ENCODE measurements at regions not wholly inside any gene's neighbourhood (a gene's known extent, or its start where the extent isn't known, plus 50 kb on each side); places are given as distances from the start of the nearest gene placed in this dataset.
"Not testable (repeated sequence)": the region's sequence is repeated elsewhere in the genome, so short reads cannot be mapped to it uniquely, and the experiment has no call there.

- Histone ChIP-seq H3K4me3 (no peak overlapping the region), H3K27me3 (no peaks in the 10 kb centered on the region), H3K4me1 (peaks cover 20 to 27% (median 23%) of the 10 kb centered on the region in 3 donors), H3K36me3 (no peaks in the 10 kb centered on the region), H3K27ac (peak overlapping the region in 1 of 4 donors; percentile 57), H3K9me3 (no peaks in the 10 kb centered on the region)
- ATAC-seq (peak in 3 of 4 donors; percentile 39 to 57 (median 54)), FAIRE-seq (no peak), DNase-seq (peak in 1 of 6 donors; percentile 11)
- intact Hi-C loops (cut with DNase I) = no loop called here
- WGBS, 2 donors = 61 to 64% methylated on average over 3 of the region's 3 CpGs
- no peak for TF ChIP-seq CTCF (IDR thresholded peaks at IDR 0.05)
These were observed 637.1 kb downstream of the UTRN start for GRCh38 chr6:144922120-144922722.

- WGBS, 2 donors = 62 to 71% methylated on average over 2 to 4 of the region's 5 CpGs
- FAIRE-seq; intact Hi-C loops (cut with DNase I): not testable (repeated sequence)
These were observed 637.8 kb downstream of the UTRN start for GRCh38 chr6:144922771-144923490.

GRCh38 chr6:144923491-144923787, 638.3 kb downstream of the UTRN start:
- not testable (repeated sequence) for FAIRE-seq, ATAC-seq
- 92 to 96% methylated on average over 4 of the region's 5 CpGs for WGBS, 2 donors

More at GRCh38 chr6:144922771-144923490, 637.8 kb downstream of the UTRN start:
- not testable (repeated sequence) for H3K27ac ChIP-seq, H3K36me3 ChIP-seq, H3K4me3 ChIP-seq, DNase-seq, H3K9me3 ChIP-seq, ATAC-seq, H3K27me3 ChIP-seq
- peaks cover 20 to 27% (median 23%) of the 10 kb centered on the region in 3 donors for H3K4me1 ChIP-seq

GRCh38 chr6:144928847-144929246, 643.7 kb downstream of the UTRN start:
- Histone ChIP-seq H3K4me1 (peaks cover 0 to 4% (median 0%) of the 10 kb centered on the region in 3 donors), H3K27ac (no peak overlapping the region), H3K4me3 (no peak overlapping the region), H3K9me3 (no peaks in the 10 kb centered on the region), H3K27me3 (no peaks in the 10 kb centered on the region), H3K36me3 (no peaks in the 10 kb centered on the region)
- DNase-seq (no peak), ATAC-seq (no peak), FAIRE-seq (no peak)
- WGBS, 2 donors = 90 to 95% methylated on average over 1 of the region's 1 CpG
- intact Hi-C loops (cut with DNase I) = no loop called here
- TF ChIP-seq CTCF (IDR thresholded peaks at IDR 0.05) = no peak

More at GRCh38 chr6:144923491-144923787, 638.3 kb downstream of the UTRN start:
- H3K9me3 ChIP-seq; H3K27ac ChIP-seq; DNase-seq; intact Hi-C loops (cut with DNase I); H3K4me3 ChIP-seq; H3K27me3 ChIP-seq; H3K36me3 ChIP-seq: not testable (repeated sequence)
- H3K4me1 ChIP-seq = peaks cover 20 to 27% (median 23%) of the 10 kb centered on the region in 3 donors

- intact Hi-C loops (cut with DNase I) = no loop called here
- H3K27me3 ChIP-seq = no peaks in the 10 kb centered on the region
- DNase-seq (no peak), ATAC-seq (no peak), FAIRE-seq (no peak)
- TF ChIP-seq CTCF (IDR thresholded peaks at IDR 0.05) = no peak
- peaks cover 0 to 4% (median 0%) of the 10 kb centered on the region in 3 donors for H3K4me1 ChIP-seq
- no peaks in the 10 kb centered on the region for H3K36me3 ChIP-seq
- no peak overlapping the region for H3K27ac ChIP-seq
- no peaks in the 10 kb centered on the region for H3K9me3 ChIP-seq
- no peak overlapping the region for H3K4me3 ChIP-seq
- WGBS, 2 donors = 83 to 97% methylated on average over 1 of the region's 1 CpG
These were observed 644.1 kb downstream of the UTRN start for GRCh38 chr6:144929262-144929661.
